ENCODE measurements at regions not wholly inside any gene's neighbourhood (a gene's known extent, or its start where the extent isn't known, plus 50 kb on each side); places are given as distances from the start of the nearest gene placed in this dataset.

- DNase-seq (ENCODE audit: extremely low read depth, low read depth) = no peak
- no peak for TF ChIP-seq CTCF (IDR thresholded peaks at IDR 0.05; ENCODE audit: low read depth, low read length, missing control alignments)
- no peak overlapping the region for H3K4me3 ChIP-seq (replicated peaks; ENCODE audit: low read depth, low read length)
These were observed 167.6 kb upstream of the SOX11 start for GRCh38 chr2:5524551-5524950.

GRCh38 chr2:5528706-5529105 lies 163.5 kb upstream of the SOX11 start:
- DNase-seq (ENCODE audit: extremely low read depth, low read depth) = no peak
- no peak for TF ChIP-seq CTCF (IDR thresholded peaks at IDR 0.05; ENCODE audit: low read depth, low read length, missing control alignments)

GRCh38 chr2:5530011-5530696 lies 162.0 kb upstream of the SOX11 start:
- no peak overlapping the region for H3K4me3 ChIP-seq (replicated peaks; ENCODE audit: low read depth, low read length)
- no peak for DNase-seq (ENCODE audit: extremely low read depth, low read depth)
- no peak for TF ChIP-seq CTCF (IDR thresholded peaks at IDR 0.05; ENCODE audit: low read depth, low read length, missing control alignments)

More at GRCh38 chr2:5528706-5529105, 163.5 kb upstream of the SOX11 start:
- H3K4me3 ChIP-seq (replicated peaks; ENCODE audit: low read depth, low read length) = no peak overlapping the region

- no peak for TF ChIP-seq CTCF (IDR thresholded peaks at IDR 0.05; ENCODE audit: low read depth, low read length, missing control alignments)
- H3K4me3 ChIP-seq (replicated peaks; ENCODE audit: low read depth, low read length) = no peak overlapping the region
- no peak for DNase-seq (ENCODE audit: extremely low read depth, low read depth)
These were observed 156.9 kb upstream of the SOX11 start for GRCh38 chr2:5535301-5535700.

- DNase-seq (ENCODE audit: extremely low read depth, low read depth) = no peak
- no peak for TF ChIP-seq CTCF (IDR thresholded peaks at IDR 0.05; ENCODE audit: low read depth, low read length, missing control alignments)
- no peak overlapping the region for H3K4me3 ChIP-seq (replicated peaks; ENCODE audit: low read depth, low read length)
These were observed 154.9 kb upstream of the SOX11 start for GRCh38 chr2:5537180-5537688.

- H3K4me3 ChIP-seq (replicated peaks; ENCODE audit: low read depth, low read length) = no peak overlapping the region
- TF ChIP-seq CTCF (IDR thresholded peaks at IDR 0.05; ENCODE audit: low read depth, low read length, missing control alignments) = no peak
- DNase-seq (ENCODE audit: extremely low read depth, low read depth) = no peak
These were observed 153.9 kb upstream of the SOX11 start for GRCh38 chr2:5538313-5538712.

- no peak for DNase-seq (ENCODE audit: extremely low read depth, low read depth)
- H3K4me3 ChIP-seq (replicated peaks; ENCODE audit: low read depth, low read length) = no peak overlapping the region
- TF ChIP-seq CTCF (IDR thresholded peaks at IDR 0.05; ENCODE audit: low read depth, low read length, missing control alignments) = no peak
These were observed 153.4 kb upstream of the SOX11 start for GRCh38 chr2:5538772-5539171.

Measured in HFF-Myc (cell line).